CD1c-positive myeloid dendritic cell (primary cell): ENCODE measurements at regions not wholly inside any gene's neighbourhood (a gene's known extent, or its start where the extent isn't known, plus 50 kb on each side); places are given as distances from the start of the nearest gene placed in this dataset.
"Not testable (repeated sequence)": the region's sequence is repeated elsewhere in the genome, so short reads cannot be mapped to it uniquely, and the experiment has no call there.

Experiments used
- DNase-seq: peaks from one replicate; pipeline ENCODE4 v3.0.0-alpha.2; 2016; ENCODE audit errors: extremely low spot score

GRCh38 chr6:155858906-155859305 is 403.3 kb upstream of the NOX3 start:
- not testable (repeated sequence) for DNase-seq

GRCh38 chr6:155854787-155855186 is 399.1 kb upstream of the NOX3 start:
- no peak for DNase-seq

DNA sequence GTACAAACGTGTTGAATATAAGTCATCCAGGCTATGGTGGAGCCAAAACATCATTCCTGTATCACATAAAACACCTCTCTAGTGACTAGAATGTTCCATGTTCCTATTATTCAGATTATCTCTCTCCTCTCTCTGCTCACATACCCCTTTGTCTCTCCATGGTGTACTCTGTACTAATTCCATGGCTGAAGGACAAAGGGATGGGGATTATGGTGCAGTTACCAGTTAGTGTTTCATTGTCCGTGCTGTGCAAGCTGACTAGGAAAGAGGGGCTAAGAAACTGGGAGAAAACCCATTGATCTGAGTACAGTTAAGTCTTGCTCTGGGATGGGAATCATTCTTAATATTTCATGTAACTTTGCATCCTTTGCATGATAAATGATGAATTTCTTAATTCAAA is 397.4 kb upstream of the NOX3 start:
- no peak for DNase-seq

- DNase-seq = no peak
Measured at GRCh38 chr6:155850408-155850841, 394.8 kb upstream of the NOX3 start.

GRCh38 chr6:155847711-155848110 is 392.1 kb upstream of the NOX3 start:
- DNase-seq = no peak

GRCh38 chr6:155837474-155837873 is 381.8 kb upstream of the NOX3 start:
- no peak for DNase-seq

DNA sequence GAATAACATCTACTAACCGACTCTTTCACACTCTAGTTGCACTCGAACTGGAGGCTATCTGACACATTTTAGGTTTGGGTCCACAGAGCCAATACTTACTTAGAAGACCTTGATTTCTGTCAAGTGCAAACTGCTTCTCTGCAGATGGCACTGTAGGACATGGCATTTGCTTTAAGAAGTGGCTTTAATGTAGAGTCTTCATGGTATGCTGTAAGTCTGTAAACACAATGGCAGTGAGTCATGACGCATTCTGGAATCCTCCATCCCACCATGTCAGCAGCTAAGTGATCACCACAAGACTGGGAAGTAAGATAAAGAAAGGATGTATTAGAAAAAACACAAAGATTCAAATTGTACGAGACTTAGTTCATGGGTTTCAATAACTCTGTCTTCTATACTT is 377.0 kb upstream of the NOX3 start:
- no peak for DNase-seq

GRCh38 chr6:155830531-155830930 is 374.9 kb upstream of the NOX3 start:
- DNase-seq = no peak

DNA sequence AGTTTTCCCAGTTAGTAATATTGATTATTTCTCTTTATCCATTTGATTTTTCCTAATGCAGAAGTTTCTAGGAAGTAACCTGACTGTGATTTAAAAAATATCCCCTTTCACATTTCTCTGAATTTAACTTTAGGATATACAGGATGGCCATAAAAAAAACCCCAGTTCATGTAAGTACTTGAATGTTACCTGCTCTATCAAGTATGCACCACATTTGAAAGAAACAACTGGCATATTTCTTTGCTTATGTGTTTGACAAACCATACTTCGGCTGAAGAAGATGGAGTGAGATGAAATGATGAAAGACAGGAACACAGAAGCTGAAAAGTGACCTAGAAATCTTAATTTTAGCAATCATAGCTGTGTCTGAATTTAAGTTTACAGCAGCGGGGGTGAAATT is 374.0 kb upstream of the NOX3 start:
- DNase-seq = no peak

- DNase-seq = no peak
Measured at GRCh38 chr6:155828989-155829388, 373.4 kb upstream of the NOX3 start.

DNA sequence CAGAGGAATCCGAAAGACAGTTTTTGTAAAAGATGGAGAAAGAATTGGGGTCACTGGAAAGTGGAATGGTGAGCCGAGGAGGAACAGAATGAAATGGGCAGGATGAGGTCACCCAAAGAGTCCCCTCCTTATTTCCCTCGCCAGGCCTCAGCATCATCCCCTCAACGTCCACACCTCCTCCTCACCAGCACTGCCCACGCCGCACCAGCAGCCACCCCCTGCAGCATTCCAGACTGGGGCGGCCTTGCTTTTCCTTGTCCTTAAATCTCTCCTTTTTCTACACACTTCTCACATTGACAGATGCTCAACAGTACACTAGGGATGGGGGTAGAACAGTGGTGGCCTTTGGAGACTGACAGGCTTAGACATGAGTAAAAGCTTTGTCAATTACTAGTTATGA is 363.1 kb upstream of the NOX3 start:
- no peak for DNase-seq

DNA sequence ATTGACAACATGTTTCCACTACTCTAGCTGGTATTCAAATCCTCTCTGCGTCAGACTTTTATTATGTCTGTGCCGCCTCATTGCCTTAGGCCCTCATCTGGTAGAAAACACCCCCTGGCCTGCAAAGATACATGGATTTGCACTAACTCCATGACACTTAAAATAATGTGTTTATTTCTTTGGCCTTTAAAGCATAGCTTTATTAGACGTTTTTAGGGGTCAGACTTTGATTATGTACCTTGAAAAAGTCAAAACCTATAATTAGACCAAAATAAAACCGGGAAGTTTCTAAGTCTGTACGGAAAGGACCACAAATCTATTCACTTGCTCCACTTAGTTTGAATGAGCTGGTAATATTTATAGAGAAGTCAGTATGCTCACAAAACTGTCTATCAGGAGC is 357.9 kb upstream of the NOX3 start:
- no peak for DNase-seq

DNA sequence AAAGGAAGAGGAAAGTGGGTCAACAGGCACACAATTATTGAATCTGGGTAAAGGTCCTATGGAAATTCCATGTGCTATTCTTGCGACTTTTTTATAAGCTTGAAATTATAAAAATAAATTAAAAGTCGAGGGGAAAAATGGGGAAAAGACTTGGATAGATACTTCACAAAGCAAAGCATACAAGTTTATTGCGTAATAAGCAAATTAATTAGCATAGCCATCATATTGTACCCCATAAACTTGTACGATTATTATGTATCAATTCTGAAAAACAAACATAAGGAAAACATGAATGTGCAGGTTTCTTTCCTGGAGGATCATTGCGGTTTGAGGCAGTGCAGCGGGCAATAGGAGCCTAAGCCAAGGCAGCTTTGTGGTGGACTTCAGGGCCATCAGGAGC is 351.6 kb upstream of the NOX3 start:
- no peak for DNase-seq

DNA sequence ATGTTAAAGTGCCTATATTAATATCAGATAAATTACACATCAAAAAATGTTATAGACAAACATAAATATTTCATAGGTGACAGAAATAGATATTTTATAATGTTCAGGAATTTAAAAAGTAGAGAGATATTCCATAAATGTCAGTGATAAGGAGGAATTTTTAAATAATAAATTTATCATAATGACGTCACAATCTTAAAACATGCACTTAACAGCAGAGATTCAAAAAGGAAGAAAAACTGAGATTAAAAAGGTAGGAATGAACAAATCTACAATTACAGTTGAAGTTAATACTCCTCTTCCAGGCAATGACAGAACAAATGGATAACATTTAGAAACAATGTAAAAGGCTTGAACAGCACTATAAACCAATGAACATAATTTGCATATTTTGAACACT is 345.4 kb upstream of the NOX3 start:
- DNase-seq = no peak

GRCh38 chr6:155798876-155799275 is 343.2 kb upstream of the NOX3 start:
- DNase-seq = not testable (repeated sequence)

- DNase-seq = no peak
Measured at GRCh38 chr6:155795173-155795796, 339.6 kb upstream of the NOX3 start.

DNA sequence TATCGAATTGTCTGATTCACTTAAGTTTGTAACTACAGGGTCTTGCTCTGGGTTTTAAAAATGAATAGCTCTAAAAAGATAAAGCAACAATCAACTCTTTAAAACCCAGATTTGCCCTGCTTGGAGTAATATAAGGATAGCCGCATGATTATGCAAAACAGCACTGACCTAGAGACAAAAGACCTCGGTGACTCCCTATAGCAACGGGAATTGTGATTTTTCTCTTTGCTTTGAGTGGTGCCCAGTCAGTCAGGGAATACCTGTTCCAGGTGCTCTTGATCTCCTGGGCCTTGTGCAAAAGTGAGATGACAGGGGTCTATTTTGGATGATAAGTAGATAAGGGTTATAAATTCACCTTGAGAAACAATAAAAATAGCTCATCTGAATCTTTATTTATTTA is 336.3 kb upstream of the NOX3 start:
- no peak for DNase-seq

- DNase-seq = no peak
Measured at GRCh38 chr6:155791186-155791585, 335.5 kb upstream of the NOX3 start.

DNA sequence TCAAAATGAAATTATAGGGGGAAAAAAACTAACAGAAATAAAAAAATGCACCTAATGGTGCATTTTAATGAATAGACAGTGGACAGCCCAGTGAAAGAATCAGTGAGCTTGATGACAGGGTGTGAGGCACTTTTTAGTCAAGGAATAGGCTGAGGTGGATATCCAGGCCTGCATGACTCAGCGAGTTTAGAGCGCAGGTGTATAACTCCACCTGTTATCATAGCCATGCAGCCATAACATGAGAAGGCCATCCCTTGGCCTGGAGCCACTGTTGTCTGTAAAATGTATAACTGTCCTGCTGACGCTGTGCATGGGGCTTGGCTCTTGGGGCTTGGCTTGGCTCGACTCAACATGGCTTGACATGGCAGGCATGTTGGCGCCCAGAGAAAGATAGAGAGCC is 331.5 kb upstream of the NOX3 start:
- DNase-seq = no peak

DNA sequence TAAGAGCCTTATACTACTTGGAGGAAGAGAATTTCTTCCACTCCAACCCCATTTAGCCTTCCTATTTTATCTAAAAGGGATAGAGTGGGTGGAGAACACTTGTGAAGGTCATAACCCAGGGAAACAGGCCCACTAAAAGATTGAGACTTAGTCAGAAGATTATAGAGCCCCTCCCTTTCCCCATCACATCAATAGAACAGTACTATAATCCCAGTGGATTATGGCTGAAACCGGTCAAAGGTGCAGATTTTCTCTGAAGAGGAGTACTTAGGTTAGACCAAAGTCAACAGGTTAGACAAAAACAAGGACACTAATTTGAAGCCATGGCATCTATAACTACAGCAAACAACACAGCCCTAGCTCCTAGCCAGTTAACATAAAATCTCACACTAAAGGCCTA is 330.9 kb upstream of the NOX3 start:
- no peak for DNase-seq

DNA sequence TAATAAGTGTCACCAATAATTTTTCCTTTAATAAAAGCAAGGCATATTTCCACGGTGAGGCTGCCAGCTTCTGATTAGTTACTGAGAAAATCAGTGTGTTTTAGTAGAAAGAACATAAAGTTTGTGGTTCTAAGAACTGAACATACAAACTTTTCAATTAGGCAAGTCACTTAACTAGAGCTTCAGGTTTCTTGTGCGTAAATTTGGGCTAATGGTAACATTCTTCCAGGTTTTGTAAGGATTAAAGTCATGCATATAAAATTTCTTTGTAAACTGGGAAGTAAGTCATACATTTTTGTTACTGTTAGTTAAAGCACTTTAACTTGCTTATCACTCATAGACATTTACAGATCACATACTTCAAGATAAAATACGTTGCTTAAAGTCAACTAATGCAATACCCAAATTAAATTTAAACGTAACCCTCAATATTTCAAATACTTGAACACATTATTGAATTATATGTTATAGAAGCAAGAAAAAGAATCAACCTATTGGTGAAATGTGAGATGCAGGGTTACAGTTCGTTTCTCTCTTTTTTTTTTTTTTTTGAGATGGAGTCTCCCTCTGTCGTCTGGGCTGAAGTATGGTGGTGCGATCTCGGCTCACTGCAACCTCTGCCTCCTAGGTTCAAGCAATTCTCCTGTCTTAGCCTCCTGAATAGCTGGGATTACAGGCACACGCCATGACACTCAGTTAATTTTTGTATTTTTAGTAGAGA is 327.3 kb upstream of the NOX3 start:
- DNase-seq = no peak

GRCh38 chr6:155782320-155782731 is 326.7 kb upstream of the NOX3 start:
- no peak for DNase-seq

DNA sequence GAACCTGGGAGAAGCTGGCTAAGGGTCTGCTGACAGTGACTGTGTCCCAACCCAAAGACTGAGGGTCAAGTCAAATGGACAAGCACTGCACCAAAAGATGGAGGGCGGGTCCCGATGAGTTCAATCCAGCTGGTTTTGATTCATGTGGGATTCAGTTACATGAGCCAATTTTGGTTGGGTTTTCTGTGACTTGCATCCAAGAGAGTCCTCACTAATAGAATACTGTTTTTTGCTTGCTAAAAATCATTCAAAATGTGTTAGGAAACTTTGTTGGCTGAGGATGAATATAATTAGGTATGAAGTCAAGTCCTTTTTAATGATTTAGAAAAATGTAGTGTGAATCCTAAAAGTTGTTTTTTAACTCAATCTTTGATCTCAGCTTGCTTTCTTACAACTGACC is 323.8 kb upstream of the NOX3 start:
- DNase-seq = no peak

DNA sequence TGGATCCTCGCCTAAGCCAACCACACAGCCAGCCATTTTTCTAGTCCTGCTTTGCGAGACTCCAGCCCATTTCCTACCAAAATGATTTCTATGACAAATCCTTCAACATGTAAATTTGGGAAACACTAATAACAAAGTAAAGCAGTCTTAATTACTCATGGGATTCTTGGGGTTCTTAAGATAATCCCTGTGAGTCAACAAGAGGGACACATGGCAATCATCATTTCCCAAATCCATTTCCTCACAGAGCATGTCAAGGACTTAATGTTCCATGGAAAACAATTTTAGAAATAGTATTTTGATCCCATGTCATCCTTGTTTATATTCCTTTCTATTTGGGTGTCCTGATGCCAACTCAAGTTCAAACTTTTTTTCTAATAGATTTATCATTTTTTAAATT is 322.7 kb upstream of the NOX3 start:
- no peak for DNase-seq
